NCI-H69 (cell line): ENCODE measurements at regions not wholly inside any gene's neighbourhood (a gene's known extent, or its start where the extent isn't known, plus 50 kb on each side); places are given as distances from the start of the nearest gene placed in this dataset.
A peak's percentile ranks its signal among the peaks of the same experiment; 100 is the strongest.
"Not testable (repeated sequence)": the region's sequence is repeated elsewhere in the genome, so short reads cannot be mapped to it uniquely, and the experiment has no call there.

Source experiments
- DNase-seq: peaks from one replicate; lab custom pipeline; 2025; lab: John Stamatoyannopoulos, UW

- no peak for DNase-seq
Observed at GRCh38 chr14:40367717-40368116, 935.5 kb upstream of the FBXO33 start.

GRCh38 chr14:40365305-40365704 lies 933.1 kb upstream of the FBXO33 start:
- no peak for DNase-seq

- DNase-seq = no peak
Observed at GRCh38 chr14:40362856-40363255, 930.6 kb upstream of the FBXO33 start.

- no peak for DNase-seq
Observed at GRCh38 chr14:40354754-40355153, 922.5 kb upstream of the FBXO33 start.

GRCh38 chr14:40348104-40348503 lies 915.9 kb upstream of the FBXO33 start:
- not testable (repeated sequence) for DNase-seq

GRCh38 chr14:40347675-40348074 lies 915.4 kb upstream of the FBXO33 start:
- no peak for DNase-seq

- no peak for DNase-seq
Observed at GRCh38 chr14:40346275-40346674, 914.0 kb upstream of the FBXO33 start.

GRCh38 chr14:40345334-40345733 lies 913.1 kb upstream of the FBXO33 start:
- peak; percentile 21 for DNase-seq

- no peak for DNase-seq
Observed at GRCh38 chr14:40340708-40341107, 908.5 kb upstream of the FBXO33 start.

- no peak for DNase-seq
Observed at GRCh38 chr14:40336846-40337245, 904.6 kb upstream of the FBXO33 start.

GRCh38 chr14:40326519-40326918 lies 894.3 kb upstream of the FBXO33 start:
- not testable (repeated sequence) for DNase-seq

GRCh38 chr14:40318211-40318719 lies 886.0 kb upstream of the FBXO33 start:
- DNase-seq = no peak

GRCh38 chr14:40317690-40318089 lies 885.5 kb upstream of the FBXO33 start:
- DNase-seq = no peak

- peak; percentile 16 for DNase-seq
Observed at GRCh38 chr14:40312296-40312695, 880.1 kb upstream of the FBXO33 start.

GRCh38 chr14:40309124-40309523 lies 876.9 kb upstream of the FBXO33 start:
- DNase-seq = no peak

GRCh38 chr14:40308240-40308639 lies 876.0 kb upstream of the FBXO33 start:
- no peak for DNase-seq

GRCh38 chr14:40296821-40297220 lies 864.6 kb upstream of the FBXO33 start:
- no peak for DNase-seq

- no peak for DNase-seq
Observed at GRCh38 chr14:40292664-40293063, 860.4 kb upstream of the FBXO33 start.

GRCh38 chr14:40282196-40282595 lies 850.0 kb upstream of the FBXO33 start:
- no peak for DNase-seq

- DNase-seq = no peak
Observed at GRCh38 chr14:40280652-40281051, 848.4 kb upstream of the FBXO33 start.

- DNase-seq = no peak
Observed at GRCh38 chr14:40273417-40273816, 841.2 kb upstream of the FBXO33 start.

- no peak for DNase-seq
Observed at GRCh38 chr14:40271480-40271879, 839.2 kb upstream of the FBXO33 start.

- DNase-seq = peak; percentile 85
Observed at GRCh38 chr14:40269436-40269835, 837.2 kb upstream of the FBXO33 start.

GRCh38 chr14:40268236-40268635 lies 836.0 kb upstream of the FBXO33 start:
- no peak for DNase-seq

GRCh38 chr14:40265096-40265495 lies 832.9 kb upstream of the FBXO33 start:
- no peak for DNase-seq
